ENCODE measurements at regions not wholly inside any gene's neighbourhood (a gene's known extent, or its start where the extent isn't known, plus 50 kb on each side); places are given as distances from the start of the nearest gene placed in this dataset.

DNA sequence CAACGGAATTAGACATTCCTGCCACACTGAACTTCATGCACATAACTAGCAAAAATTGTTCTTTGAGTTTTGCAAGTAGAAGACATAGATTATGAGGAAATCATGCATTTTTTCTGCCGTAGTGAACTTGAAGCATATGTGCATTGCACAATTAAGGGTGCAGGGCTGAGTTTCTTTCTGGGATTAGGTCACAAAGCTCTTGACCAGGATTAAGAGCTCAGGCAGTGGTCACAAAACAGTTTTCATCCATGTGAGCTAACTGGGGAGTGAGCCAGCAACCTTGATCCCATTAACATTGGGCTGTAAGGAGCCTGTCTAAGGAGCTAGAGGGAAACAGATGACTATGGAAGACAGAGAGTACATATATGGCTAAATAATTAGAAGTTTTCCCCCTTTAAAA is 143.7 kb downstream of the PMP22 start:
- no peaks in the 10 kb centered on the region for H3K9me3 ChIP-seq (replicated peaks; ENCODE audit: insufficient read depth, low read length)
- no peak for DNase-seq
- TF ChIP-seq EZH2phosphoT487 (IDR thresholded peaks at IDR 0.05; ENCODE audit: low read length), result no peak
- TF ChIP-seq, protein P1, sequence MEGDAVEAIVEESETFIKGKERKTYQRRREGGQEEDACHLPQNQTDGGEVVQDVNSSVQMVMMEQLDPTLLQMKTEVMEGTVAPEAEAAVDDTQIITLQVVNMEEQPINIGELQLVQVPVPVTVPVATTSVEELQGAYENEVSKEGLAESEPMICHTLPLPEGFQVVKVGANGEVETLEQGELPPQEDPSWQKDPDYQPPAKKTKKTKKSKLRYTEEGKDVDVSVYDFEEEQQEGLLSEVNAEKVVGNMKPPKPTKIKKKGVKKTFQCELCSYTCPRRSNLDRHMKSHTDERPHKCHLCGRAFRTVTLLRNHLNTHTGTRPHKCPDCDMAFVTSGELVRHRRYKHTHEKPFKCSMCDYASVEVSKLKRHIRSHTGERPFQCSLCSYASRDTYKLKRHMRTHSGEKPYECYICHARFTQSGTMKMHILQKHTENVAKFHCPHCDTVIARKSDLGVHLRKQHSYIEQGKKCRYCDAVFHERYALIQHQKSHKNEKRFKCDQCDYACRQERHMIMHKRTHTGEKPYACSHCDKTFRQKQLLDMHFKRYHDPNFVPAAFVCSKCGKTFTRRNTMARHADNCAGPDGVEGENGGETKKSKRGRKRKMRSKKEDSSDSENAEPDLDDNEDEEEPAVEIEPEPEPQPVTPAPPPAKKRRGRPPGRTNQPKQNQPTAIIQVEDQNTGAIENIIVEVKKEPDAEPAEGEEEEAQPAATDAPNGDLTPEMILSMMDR (IDR thresholded peaks at IDR 0.05; ENCODE audit: low read length), result no peak
- no peaks in the 10 kb centered on the region for H3K27me3 ChIP-seq (replicated peaks; ENCODE audit: insufficient read depth, low read length)
- H4K20me1 ChIP-seq (ENCODE audit: insufficient read depth, low read length), result no peaks in the 10 kb centered on the region
- no peak overlapping the region for H2AFZ ChIP-seq (ENCODE audit: low read length)
- H3K9me2 ChIP-seq (replicated peaks; ENCODE audit: insufficient read depth, low read length), result no peaks in the 10 kb centered on the region
- no peaks in the 10 kb centered on the region for H3K79me2 ChIP-seq (ENCODE audit: low read length)
- H3K4me1 ChIP-seq (ENCODE audit: low read length), result no peaks in the 10 kb centered on the region
- no peak overlapping the region for H3K27ac ChIP-seq (ENCODE audit: low read length)
- no peaks in the 10 kb centered on the region for H3F3A ChIP-seq (ENCODE audit: insufficient read depth, low read length)
- H3K9ac ChIP-seq (ENCODE audit: low read length), result no peak overlapping the region
- no peak overlapping the region for H3K4me3 ChIP-seq (ENCODE audit: low read length)
- no peaks in the 10 kb centered on the region for H3K36me3 ChIP-seq (replicated peaks; ENCODE audit: insufficient read depth, low read length)
- H3K4me2 ChIP-seq (ENCODE audit: low read depth, low read length), result no peak overlapping the region

DNA sequence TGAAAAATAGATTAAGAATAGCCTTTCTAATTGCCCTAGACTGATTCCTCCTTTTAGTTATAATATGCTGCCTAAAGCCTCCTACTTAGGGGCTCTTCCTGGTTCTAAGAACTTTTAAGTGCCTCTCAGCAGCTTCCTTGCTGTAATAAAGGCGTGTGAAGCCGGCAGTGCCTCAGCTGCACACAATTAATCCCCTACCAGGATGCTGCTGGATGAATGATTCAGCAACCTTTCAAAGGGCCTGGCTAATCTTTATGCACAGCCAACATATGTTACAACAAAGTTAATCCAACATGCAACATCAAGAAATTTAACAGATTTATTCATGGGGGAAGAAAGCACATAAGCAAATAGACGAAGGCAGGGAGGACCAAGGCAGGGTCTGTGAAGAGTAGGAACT is 145.2 kb downstream of the PMP22 start:
- no peaks in the 10 kb centered on the region for H3F3A ChIP-seq (ENCODE audit: insufficient read depth, low read length)
- no peak for DNase-seq
- H3K27ac ChIP-seq (ENCODE audit: low read length), result no peak overlapping the region
- no peaks in the 10 kb centered on the region for H4K20me1 ChIP-seq (ENCODE audit: insufficient read depth, low read length)
- no peaks in the 10 kb centered on the region for H3K9me3 ChIP-seq (replicated peaks; ENCODE audit: insufficient read depth, low read length)
- no peaks in the 10 kb centered on the region for H3K4me1 ChIP-seq (ENCODE audit: low read length)
- no peaks in the 10 kb centered on the region for H3K9me2 ChIP-seq (replicated peaks; ENCODE audit: insufficient read depth, low read length)
- H3K27me3 ChIP-seq (replicated peaks; ENCODE audit: insufficient read depth, low read length), result no peaks in the 10 kb centered on the region
- no peak overlapping the region for H3K4me2 ChIP-seq (ENCODE audit: low read depth, low read length)
- H3K4me3 ChIP-seq (ENCODE audit: low read length), result no peak overlapping the region
- H3K36me3 ChIP-seq (replicated peaks; ENCODE audit: insufficient read depth, low read length), result no peaks in the 10 kb centered on the region
- TF ChIP-seq EZH2 (optimal IDR thresholded peaks at IDR 0.05; ENCODE audit: low read depth, low read length) (no peak), EZH2phosphoT487 (IDR thresholded peaks at IDR 0.05; ENCODE audit: low read length) (no peak)
- TF ChIP-seq, protein P1 (IDR thresholded peaks at IDR 0.05; ENCODE audit: low read length), result no peak
- H2AFZ ChIP-seq (ENCODE audit: low read length), result no peak overlapping the region
- H3K79me2 ChIP-seq (ENCODE audit: low read length), result no peaks in the 10 kb centered on the region
- H3K9ac ChIP-seq (ENCODE audit: low read length), result no peak overlapping the region

DNA sequence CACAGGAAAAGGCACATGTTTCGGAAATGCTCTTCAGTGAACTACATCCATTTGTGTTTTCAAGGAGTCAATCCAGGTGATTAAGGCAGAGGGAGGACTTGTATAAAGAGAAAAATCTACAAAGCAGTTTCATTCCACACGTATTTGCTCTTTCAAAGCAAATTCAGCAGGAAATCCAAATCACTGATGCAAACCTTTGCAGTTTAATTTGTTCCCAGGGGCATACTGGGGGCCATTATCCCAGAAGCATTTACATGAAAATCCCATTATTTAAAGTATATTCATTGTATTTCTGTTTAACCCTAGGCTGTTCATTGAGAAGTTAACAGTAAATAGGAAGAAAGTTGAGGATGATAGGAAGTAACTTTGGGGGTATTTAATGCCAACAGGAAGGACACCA is 147.9 kb downstream of the PMP22 start:
- Histone ChIP-seq H3K9me2 (replicated peaks; ENCODE audit: insufficient read depth, low read length) (no peaks in the 10 kb centered on the region), H3K9ac (ENCODE audit: low read length) (no peak overlapping the region), H3K4me1 (ENCODE audit: low read length) (no peaks in the 10 kb centered on the region), H3K27me3 (replicated peaks; ENCODE audit: insufficient read depth, low read length) (no peaks in the 10 kb centered on the region), H3K4me3 (ENCODE audit: low read length) (no peak overlapping the region), H4K20me1 (ENCODE audit: insufficient read depth, low read length) (no peaks in the 10 kb centered on the region), H3K36me3 (replicated peaks; ENCODE audit: insufficient read depth, low read length) (no peaks in the 10 kb centered on the region), H3K79me2 (ENCODE audit: low read length) (no peaks in the 10 kb centered on the region), H2AFZ (ENCODE audit: low read length) (no peak overlapping the region), H3F3A (ENCODE audit: insufficient read depth, low read length) (no peaks in the 10 kb centered on the region), H3K9me3 (replicated peaks; ENCODE audit: insufficient read depth, low read length) (no peaks in the 10 kb centered on the region), H3K4me2 (ENCODE audit: low read depth, low read length) (no peak overlapping the region), H3K27ac (ENCODE audit: low read length) (no peak overlapping the region)
- TF ChIP-seq EZH2phosphoT487 (IDR thresholded peaks at IDR 0.05; ENCODE audit: low read length) (no peak), EZH2 (optimal IDR thresholded peaks at IDR 0.05; ENCODE audit: low read depth, low read length) (no peak)
- TF ChIP-seq, protein P1 (IDR thresholded peaks at IDR 0.05; ENCODE audit: low read length), result no peak
- no peak for DNase-seq
